ENCODE measurements at regions not wholly inside any gene's neighbourhood (a gene's known extent, or its start where the extent isn't known, plus 50 kb on each side); places are given as distances from the start of the nearest gene placed in this dataset.

- Histone ChIP-seq H2AFZ (ENCODE audit: low read depth, low read length, poor library complexity, severe bottlenecking) (no peak overlapping the region), H3K27me3 (ENCODE audit: insufficient read depth, low read length) (no peaks in the 10 kb centered on the region; the same call in 1 of the 2 replicates), H3K9me2 (ENCODE audit: insufficient read depth) (no peaks in the 10 kb centered on the region), H3K9ac (ENCODE audit: low read length) (no peak overlapping the region), H4K20me1 (ENCODE audit: insufficient read depth) (no peaks in the 10 kb centered on the region), H3K27ac (ENCODE audit: low read depth, low read length) (no peak overlapping the region), H3K36me3 (ENCODE audit: control insufficient read depth in 1 of 2, insufficient read depth in 2 of 2, low read length in 2 of 2) (no peaks in the 10 kb centered on the region), H3K4me2 (ENCODE audit: low read length) (no peak overlapping the region), H3K79me2 (ENCODE audit: insufficient read depth, low read length) (no peaks in the 10 kb centered on the region), H3K4me3 (replicated peaks in 1 of 2; ENCODE audit: low read depth in 1 of 2, low read length in 2 of 2) (no peak overlapping the region), H3K9me3 (ENCODE audit: control insufficient read depth in 1 of 2, insufficient read depth in 1 of 2, low read depth in 1 of 2, low read length in 2 of 2) (no peaks in the 10 kb centered on the region), H3K4me1 (ENCODE audit: control insufficient read depth in 1 of 2, insufficient read depth in 2 of 2, low read length in 2 of 2) (no peaks in the 10 kb centered on the region)
- ATAC-seq (no peak), DNase-seq (ENCODE audit: low read depth, low spot score) (no peak)
- ChIA-PET CTCF (no interaction called here), POLR2A (no interaction called here), RAD21 (ENCODE audit: low non-redundant PET in 1 of 2, low total read pairs in 2 of 2, uncharacterized antibody in 2 of 2, unreplicated experiment in 2 of 2) (no interaction called here)
- BruUV-seq (replicated peaks) = no TSS peak
- TF ChIP-seq, protein P1, sequence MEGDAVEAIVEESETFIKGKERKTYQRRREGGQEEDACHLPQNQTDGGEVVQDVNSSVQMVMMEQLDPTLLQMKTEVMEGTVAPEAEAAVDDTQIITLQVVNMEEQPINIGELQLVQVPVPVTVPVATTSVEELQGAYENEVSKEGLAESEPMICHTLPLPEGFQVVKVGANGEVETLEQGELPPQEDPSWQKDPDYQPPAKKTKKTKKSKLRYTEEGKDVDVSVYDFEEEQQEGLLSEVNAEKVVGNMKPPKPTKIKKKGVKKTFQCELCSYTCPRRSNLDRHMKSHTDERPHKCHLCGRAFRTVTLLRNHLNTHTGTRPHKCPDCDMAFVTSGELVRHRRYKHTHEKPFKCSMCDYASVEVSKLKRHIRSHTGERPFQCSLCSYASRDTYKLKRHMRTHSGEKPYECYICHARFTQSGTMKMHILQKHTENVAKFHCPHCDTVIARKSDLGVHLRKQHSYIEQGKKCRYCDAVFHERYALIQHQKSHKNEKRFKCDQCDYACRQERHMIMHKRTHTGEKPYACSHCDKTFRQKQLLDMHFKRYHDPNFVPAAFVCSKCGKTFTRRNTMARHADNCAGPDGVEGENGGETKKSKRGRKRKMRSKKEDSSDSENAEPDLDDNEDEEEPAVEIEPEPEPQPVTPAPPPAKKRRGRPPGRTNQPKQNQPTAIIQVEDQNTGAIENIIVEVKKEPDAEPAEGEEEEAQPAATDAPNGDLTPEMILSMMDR (IDR thresholded peaks at IDR 0.05 in 2 of 3, conservative IDR thresholded peaks at IDR 0.05 in 1 of 3; ENCODE audit: borderline replicate concordance in 1 of 3, insufficient read depth in 1 of 3, low read depth in 2 of 3, low read length in 2 of 3) = no peak
- TF ChIP-seq JUND (IDR thresholded peaks at IDR 0.05) (no peak), ZNF274 (IDR thresholded peaks at IDR 0.05; ENCODE audit: low read depth, low read length) (no peak), POLR2AphosphoS5 (IDR thresholded peaks at IDR 0.05; ENCODE audit: low read depth, low read length) (no peak), RAD21 (IDR thresholded peaks at IDR 0.05; ENCODE audit: low read depth) (no peak), FOSL1 (IDR thresholded peaks at IDR 0.05; ENCODE audit: low read depth) (no peak), TCF7L2 (IDR thresholded peaks at IDR 0.05; ENCODE audit: borderline replicate concordance, extremely low read depth, insufficient read depth, insufficient read length) (no peak), ELF1 (IDR thresholded peaks at IDR 0.05; ENCODE audit: borderline replicate concordance, low read depth) (no peak), EZH2phosphoT487 (IDR thresholded peaks at IDR 0.05; ENCODE audit: borderline replicate concordance) (no peak), SIN3A (IDR thresholded peaks at IDR 0.05; ENCODE audit: low read depth) (no peak), POLR2A (IDR thresholded peaks at IDR 0.05; ENCODE audit: borderline replicate concordance, extremely low read depth, insufficient read depth, insufficient read length) (no peak), EGR1 (IDR thresholded peaks at IDR 0.05; ENCODE audit: low read depth) (no peak), MAX (IDR thresholded peaks at IDR 0.05) (no peak), SP1 (IDR thresholded peaks at IDR 0.05; ENCODE audit: low read depth) (no peak), CBX3 (IDR thresholded peaks at IDR 0.05; ENCODE audit: low read depth) (no peak), SRF (IDR thresholded peaks at IDR 0.05; ENCODE audit: low read depth) (no peak), CEBPB (IDR thresholded peaks at IDR 0.05; ENCODE audit: low read depth) (no peak), ATF3 (IDR thresholded peaks at IDR 0.05) (no peak)
- TF ChIP-seq, protein P2, sequence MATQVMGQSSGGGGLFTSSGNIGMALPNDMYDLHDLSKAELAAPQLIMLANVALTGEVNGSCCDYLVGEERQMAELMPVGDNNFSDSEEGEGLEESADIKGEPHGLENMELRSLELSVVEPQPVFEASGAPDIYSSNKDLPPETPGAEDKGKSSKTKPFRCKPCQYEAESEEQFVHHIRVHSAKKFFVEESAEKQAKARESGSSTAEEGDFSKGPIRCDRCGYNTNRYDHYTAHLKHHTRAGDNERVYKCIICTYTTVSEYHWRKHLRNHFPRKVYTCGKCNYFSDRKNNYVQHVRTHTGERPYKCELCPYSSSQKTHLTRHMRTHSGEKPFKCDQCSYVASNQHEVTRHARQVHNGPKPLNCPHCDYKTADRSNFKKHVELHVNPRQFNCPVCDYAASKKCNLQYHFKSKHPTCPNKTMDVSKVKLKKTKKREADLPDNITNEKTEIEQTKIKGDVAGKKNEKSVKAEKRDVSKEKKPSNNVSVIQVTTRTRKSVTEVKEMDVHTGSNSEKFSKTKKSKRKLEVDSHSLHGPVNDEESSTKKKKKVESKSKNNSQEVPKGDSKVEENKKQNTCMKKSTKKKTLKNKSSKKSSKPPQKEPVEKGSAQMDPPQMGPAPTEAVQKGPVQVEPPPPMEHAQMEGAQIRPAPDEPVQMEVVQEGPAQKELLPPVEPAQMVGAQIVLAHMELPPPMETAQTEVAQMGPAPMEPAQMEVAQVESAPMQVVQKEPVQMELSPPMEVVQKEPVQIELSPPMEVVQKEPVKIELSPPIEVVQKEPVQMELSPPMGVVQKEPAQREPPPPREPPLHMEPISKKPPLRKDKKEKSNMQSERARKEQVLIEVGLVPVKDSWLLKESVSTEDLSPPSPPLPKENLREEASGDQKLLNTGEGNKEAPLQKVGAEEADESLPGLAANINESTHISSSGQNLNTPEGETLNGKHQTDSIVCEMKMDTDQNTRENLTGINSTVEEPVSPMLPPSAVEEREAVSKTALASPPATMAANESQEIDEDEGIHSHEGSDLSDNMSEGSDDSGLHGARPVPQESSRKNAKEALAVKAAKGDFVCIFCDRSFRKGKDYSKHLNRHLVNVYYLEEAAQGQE (IDR thresholded peaks at IDR 0.05; ENCODE audit: low read depth) = no peak
- TF ChIP-seq, protein P3, sequence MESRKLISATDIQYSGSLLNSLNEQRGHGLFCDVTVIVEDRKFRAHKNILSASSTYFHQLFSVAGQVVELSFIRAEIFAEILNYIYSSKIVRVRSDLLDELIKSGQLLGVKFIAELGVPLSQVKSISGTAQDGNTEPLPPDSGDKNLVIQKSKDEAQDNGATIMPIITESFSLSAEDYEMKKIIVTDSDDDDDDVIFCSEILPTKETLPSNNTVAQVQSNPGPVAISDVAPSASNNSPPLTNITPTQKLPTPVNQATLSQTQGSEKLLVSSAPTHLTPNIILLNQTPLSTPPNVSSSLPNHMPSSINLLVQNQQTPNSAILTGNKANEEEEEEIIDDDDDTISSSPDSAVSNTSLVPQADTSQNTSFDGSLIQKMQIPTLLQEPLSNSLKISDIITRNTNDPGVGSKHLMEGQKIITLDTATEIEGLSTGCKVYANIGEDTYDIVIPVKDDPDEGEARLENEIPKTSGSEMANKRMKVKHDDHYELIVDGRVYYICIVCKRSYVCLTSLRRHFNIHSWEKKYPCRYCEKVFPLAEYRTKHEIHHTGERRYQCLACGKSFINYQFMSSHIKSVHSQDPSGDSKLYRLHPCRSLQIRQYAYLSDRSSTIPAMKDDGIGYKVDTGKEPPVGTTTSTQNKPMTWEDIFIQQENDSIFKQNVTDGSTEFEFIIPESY (IDR thresholded peaks at IDR 0.05; ENCODE audit: extremely low read depth, insufficient replicate concordance, low read length) = no peak
- intact Hi-C loops (cut with micrococcal nuclease) = no loop called here
Observed at GRCh38 chr5:35294976-35295375, 64.7 kb upstream of the PRLR start.

All from HCT116 (cell line).